Tibial nerve (tissue), 4 donors: ENCODE measurements at regions not wholly inside any gene's neighbourhood (a gene's known extent, or its start where the extent isn't known, plus 50 kb on each side); places are given as distances from the start of the nearest gene placed in this dataset.

Experiments
- DNase-seq, 2 donors: peaks; one replicate each; pipeline ENCODE4 v3.0.0-alpha.2; 2019; ENCODE audit warnings: low spot score in 2 of 2
- H3K27ac ChIP-seq, 4 donors: fragments of 200-600 bp; sonication (generic) in 3 of 4; one replicate each; pipeline ENCODE4 v1.5.1; 2017 to 2019; ENCODE audit warnings: mild to moderate bottlenecking in 1 of 4
- H3K27me3 ChIP-seq, 2 donors: fragments of 200-600 bp; sonication (generic) in 1 of 2; one replicate each; pipeline versions ENCODE4 v1.5.1 to v1.6.0; 2017 to 2019
- H3K36me3 ChIP-seq, 3 donors: fragments of 200-600 bp; sonication (generic); one replicate each; pipeline ENCODE4 v1.5.1; 2018 to 2019
- H3K4me1 ChIP-seq, 4 donors: fragments of 200-600 bp; sonication (generic) in 3 of 4; one replicate each; pipeline ENCODE4 v1.5.1; 2017 to 2019
- H3K4me3 ChIP-seq, 4 donors: fragments of 200-600 bp; sonication (generic) in 3 of 4; one replicate each; pipeline ENCODE4 v1.5.1; 2017 to 2019; ENCODE audit warnings: mild to moderate bottlenecking in 1 of 4, moderate library complexity in 1 of 4
- H3K9me3 ChIP-seq, 4 donors: fragments of 200-600 bp; sonication (generic) in 3 of 4; one replicate each; pipeline ENCODE4 v1.5.1; 2017 to 2019
- CTCF ChIP-seq, 5 experiments: fragments of 200-600 bp in 3 of 5; fragments of 450-650 bp in 2 of 5; sonication (generic) in 3 of 5; IDR thresholded peaks; one replicate each; pipeline ENCODE4 v1.5.1; 2016 to 2019; ENCODE audit warnings: antibody characterized with exemption in 5 of 5, mild to moderate bottlenecking in 3 of 5, moderate library complexity in 2 of 5
- EP300 ChIP-seq, 2 donors: sonication (generic); formaldehyde crosslinking; IDR thresholded peaks; one replicate each; pipeline ENCODE4 v1.6.1; 2017; ENCODE audit warnings: antibody characterized with exemption in 2 of 2, mild to moderate bottlenecking in 1 of 2
- POLR2A ChIP-seq, 2 donors: fragments of 450-650 bp; IDR thresholded peaks; one replicate each; pipeline ENCODE4 v1.6.1; 2017; ENCODE audit warnings: antibody characterized with exemption in 2 of 2, mild to moderate bottlenecking in 2 of 2, moderate library complexity in 2 of 2
- WGBS, 2 donors: methylation state at CpG; one replicate each; pipeline ENCODE4 v1.1.5; 2018; 5-methylcytosine and 5-hydroxymethylcytosine counted together

DNA sequence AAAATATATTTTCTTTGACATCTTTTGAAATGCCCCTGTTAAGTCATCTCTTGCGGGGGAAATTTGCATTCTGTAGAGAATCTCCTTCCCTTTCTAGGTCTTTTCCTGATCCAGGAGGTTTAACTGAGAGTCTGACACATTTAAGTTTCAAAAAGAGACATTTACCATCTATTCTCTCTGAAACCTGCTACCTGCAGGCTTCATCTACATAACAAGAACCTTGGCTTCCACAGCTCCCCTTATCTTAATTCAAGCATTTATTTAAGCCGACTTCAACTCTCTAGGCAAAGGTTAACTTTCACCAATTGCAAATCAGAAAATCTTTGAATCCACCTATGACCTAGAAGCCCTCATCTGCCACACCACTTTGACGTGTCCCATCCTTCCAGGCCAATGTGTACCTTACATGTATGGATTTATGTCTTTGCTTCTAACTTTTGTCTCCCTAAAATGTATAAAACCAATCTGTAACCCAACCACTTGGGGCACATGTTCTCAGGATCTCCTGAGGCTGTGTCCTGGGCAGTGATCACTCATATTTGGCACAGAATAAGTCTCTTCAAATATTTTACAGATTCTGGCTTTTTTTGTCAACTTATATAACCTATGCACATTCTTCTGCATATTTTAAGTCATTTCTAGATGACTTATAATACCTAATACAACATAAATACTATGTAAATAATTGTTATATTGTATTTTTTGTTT is 666.7 kb downstream of the UTRN start:
- H3K27me3 ChIP-seq: no peaks in the 10 kb centered on the region
- H3K27ac ChIP-seq: no peak overlapping the region
- no peak for DNase-seq
- WGBS, 2 donors: 57 to 64% methylated on average over 3 of the region's 3 CpGs
- TF ChIP-seq EP300 (IDR thresholded peaks at IDR 0.05) (no peak), POLR2A (IDR thresholded peaks at IDR 0.05) (no peak), CTCF (IDR thresholded peaks at IDR 0.05) (no peak)
- no peak overlapping the region for H3K4me3 ChIP-seq
- H3K9me3 ChIP-seq: no peaks in the 10 kb centered on the region
- no peaks in the 10 kb centered on the region for H3K4me1 ChIP-seq
- H3K36me3 ChIP-seq: no peaks in the 10 kb centered on the region

- TF ChIP-seq EP300 (IDR thresholded peaks at IDR 0.05) (no peak), POLR2A (IDR thresholded peaks at IDR 0.05) (no peak), CTCF (IDR thresholded peaks at IDR 0.05) (no peak)
- Histone ChIP-seq H3K36me3 (no peaks in the 10 kb centered on the region), H3K4me3 (no peak overlapping the region), H3K27ac (no peak overlapping the region), H3K4me1 (no peaks in the 10 kb centered on the region), H3K27me3 (no peaks in the 10 kb centered on the region), H3K9me3 (no peaks in the 10 kb centered on the region)
- 52 to 83% methylated on average over 3 of the region's 3 CpGs for WGBS, 2 donors
- DNase-seq: no peak
Observed at GRCh38 chr6:144952456-144953240, 667.5 kb downstream of the UTRN start.

GRCh38 chr6:144953552-144954240 is 668.6 kb downstream of the UTRN start:
- 58 to 73% methylated on average over 5 of the region's 5 CpGs for WGBS, 2 donors
- Histone ChIP-seq H3K27ac (no peak overlapping the region), H3K4me1 (no peaks in the 10 kb centered on the region), H3K9me3 (no peaks in the 10 kb centered on the region), H3K36me3 (no peaks in the 10 kb centered on the region), H3K27me3 (no peaks in the 10 kb centered on the region), H3K4me3 (no peak overlapping the region)
- no peak for DNase-seq
- no peak for TF ChIP-seq POLR2A (IDR thresholded peaks at IDR 0.05)
- TF ChIP-seq CTCF (IDR thresholded peaks at IDR 0.05): no peak
- TF ChIP-seq EP300 (IDR thresholded peaks at IDR 0.05): no peak

DNA sequence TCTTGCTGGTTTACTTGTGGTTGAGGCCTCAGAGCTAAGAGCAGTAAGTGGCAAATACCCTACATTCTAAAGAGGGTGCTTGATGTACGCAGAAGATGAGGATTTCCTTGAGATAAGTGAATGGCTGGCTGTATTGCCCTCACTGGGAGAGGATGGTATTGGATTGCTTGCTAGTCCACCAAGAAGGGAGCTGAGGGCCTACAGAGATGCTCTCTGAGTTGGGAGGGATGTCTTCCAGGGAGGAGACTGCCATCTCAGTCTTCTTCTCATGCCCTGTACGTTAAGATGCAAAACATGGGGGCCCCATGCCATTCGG is 669.1 kb downstream of the UTRN start:
- Histone ChIP-seq H3K27ac (no peak overlapping the region), H3K36me3 (no peaks in the 10 kb centered on the region), H3K9me3 (no peaks in the 10 kb centered on the region), H3K4me3 (no peak overlapping the region), H3K27me3 (no peaks in the 10 kb centered on the region), H3K4me1 (no peaks in the 10 kb centered on the region)
- TF ChIP-seq CTCF (IDR thresholded peaks at IDR 0.05) (no peak), EP300 (IDR thresholded peaks at IDR 0.05) (no peak), POLR2A (IDR thresholded peaks at IDR 0.05) (no peak)
- no peak for DNase-seq
- 69 to 88% methylated on average over 3 of the region's 3 CpGs for WGBS, 2 donors

GRCh38 chr6:144955392-144955791 is 670.3 kb downstream of the UTRN start:
- H3K4me3 ChIP-seq: no peak overlapping the region

More at GRCh38 chr6:144955392-144955791, 670.3 kb downstream of the UTRN start:
- Histone ChIP-seq H3K4me1 (no peaks in the 10 kb centered on the region), H3K27me3 (no peaks in the 10 kb centered on the region), H3K27ac (no peak overlapping the region), H3K36me3 (no peaks in the 10 kb centered on the region), H3K9me3 (no peaks in the 10 kb centered on the region)
- TF ChIP-seq POLR2A (IDR thresholded peaks at IDR 0.05): no peak
- no peak for TF ChIP-seq EP300 (IDR thresholded peaks at IDR 0.05)
- TF ChIP-seq CTCF (IDR thresholded peaks at IDR 0.05): no peak
- DNase-seq: no peak
- 38 to 73% methylated on average over 2 of the region's 2 CpGs for WGBS, 2 donors
